ENCODE measurements at regions not wholly inside any gene's neighbourhood (a gene's known extent, or its start where the extent isn't known, plus 50 kb on each side); places are given as distances from the start of the nearest gene placed in this dataset.

DNA sequence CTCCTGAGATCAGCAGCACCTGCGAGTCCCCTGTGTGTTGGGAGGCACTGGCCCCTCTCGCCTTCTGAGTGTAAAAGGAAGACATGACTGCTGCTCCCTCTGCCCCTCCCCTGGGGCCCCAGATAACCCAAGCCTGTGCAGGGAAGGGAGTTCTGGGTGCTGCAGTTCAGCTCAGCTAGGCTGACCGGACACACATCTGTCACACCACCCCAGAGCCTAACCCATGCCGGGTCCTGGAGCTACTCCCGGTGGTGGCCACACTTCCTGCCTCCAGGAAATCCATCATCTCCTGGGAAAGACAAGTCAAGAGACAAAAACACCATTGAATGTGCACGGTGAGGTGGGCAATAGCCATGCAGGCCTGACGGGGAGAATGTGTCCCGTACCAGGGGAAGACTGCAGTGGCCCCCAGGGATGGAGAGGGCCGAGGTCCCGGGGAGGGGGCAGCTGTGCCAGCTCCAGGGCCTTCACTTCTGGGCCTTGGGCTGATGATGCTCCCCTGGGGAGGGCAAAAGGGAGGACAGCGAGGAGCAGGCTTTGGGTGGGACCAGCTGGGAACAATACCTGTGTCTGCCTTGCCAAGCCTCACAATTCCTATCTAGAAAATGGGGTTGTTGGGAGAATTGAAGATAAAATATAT lies 210.6 kb downstream of the TFCP2L1 start:
- no peak for TF ChIP-seq EP300 (IDR thresholded peaks at IDR 0.05)
- TF ChIP-seq POLR2A (IDR thresholded peaks at IDR 0.05): no peak
- TF ChIP-seq, protein P1, sequence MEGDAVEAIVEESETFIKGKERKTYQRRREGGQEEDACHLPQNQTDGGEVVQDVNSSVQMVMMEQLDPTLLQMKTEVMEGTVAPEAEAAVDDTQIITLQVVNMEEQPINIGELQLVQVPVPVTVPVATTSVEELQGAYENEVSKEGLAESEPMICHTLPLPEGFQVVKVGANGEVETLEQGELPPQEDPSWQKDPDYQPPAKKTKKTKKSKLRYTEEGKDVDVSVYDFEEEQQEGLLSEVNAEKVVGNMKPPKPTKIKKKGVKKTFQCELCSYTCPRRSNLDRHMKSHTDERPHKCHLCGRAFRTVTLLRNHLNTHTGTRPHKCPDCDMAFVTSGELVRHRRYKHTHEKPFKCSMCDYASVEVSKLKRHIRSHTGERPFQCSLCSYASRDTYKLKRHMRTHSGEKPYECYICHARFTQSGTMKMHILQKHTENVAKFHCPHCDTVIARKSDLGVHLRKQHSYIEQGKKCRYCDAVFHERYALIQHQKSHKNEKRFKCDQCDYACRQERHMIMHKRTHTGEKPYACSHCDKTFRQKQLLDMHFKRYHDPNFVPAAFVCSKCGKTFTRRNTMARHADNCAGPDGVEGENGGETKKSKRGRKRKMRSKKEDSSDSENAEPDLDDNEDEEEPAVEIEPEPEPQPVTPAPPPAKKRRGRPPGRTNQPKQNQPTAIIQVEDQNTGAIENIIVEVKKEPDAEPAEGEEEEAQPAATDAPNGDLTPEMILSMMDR (IDR thresholded peaks at IDR 0.05): no peak
- TF ChIP-seq POLR2AphosphoS5 (IDR thresholded peaks at IDR 0.05): no peak
- Histone ChIP-seq H3K4me1 (peaks cover 0 to 13% (median 0%) of the 10 kb centered on the region in 4 donors), H3K4me3 (no peak overlapping the region), H3K27me3 (no peaks in the 10 kb centered on the region), H3K36me3 (no peaks in the 10 kb centered on the region), H3K9me3 (no peaks in the 10 kb centered on the region), H3K27ac (no peak overlapping the region)
- 38 to 66% methylated on average over 8 to 11 of the region's 11 CpGs for WGBS, 2 donors
- ATAC-seq (ENCODE audit: low FRiP score in 2 of 2): no peak
- DNase-seq: no peak

DNA sequence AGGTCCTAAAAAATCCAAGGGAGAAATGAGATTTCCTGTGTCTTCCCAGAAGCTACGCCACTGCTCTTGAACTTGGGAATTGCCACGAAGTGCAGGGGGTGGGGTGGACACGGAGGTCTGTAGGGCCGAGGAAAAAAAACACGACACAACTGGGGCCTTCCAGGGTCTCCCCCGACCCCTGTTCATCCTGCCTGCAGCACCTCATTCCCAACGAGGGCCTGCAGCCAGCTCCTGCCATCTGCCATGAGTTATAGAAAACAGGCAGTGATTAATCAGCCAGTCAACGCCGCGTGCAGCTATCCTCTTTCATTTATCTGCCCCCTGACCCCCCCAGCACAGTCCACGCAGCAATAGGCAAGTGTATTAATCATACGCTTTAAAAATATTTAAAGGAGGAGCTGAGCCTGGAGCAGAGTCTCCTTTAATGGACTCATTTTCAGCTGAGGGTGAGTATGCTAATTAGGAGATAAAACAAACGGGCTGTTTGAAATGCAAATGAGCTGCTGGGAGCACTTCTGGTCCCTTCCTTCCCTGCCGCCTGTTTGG lies 209.9 kb downstream of the TFCP2L1 start:
- DNase-seq (no peak), ATAC-seq (ENCODE audit: low FRiP score in 2 of 2) (peak in 1 of 2 donors; percentile 5)
- Histone ChIP-seq H3K9me3 (no peaks in the 10 kb centered on the region), H3K36me3 (no peaks in the 10 kb centered on the region), H3K27ac (no peak overlapping the region), H3K4me1 (peaks cover 0 to 13% (median 0%) of the 10 kb centered on the region in 4 donors), H3K27me3 (no peaks in the 10 kb centered on the region), H3K4me3 (no peak overlapping the region)
- TF ChIP-seq POLR2A (IDR thresholded peaks at IDR 0.05) (peak in 1 of 4 donors; percentile 24), EP300 (IDR thresholded peaks at IDR 0.05) (no peak), POLR2AphosphoS5 (IDR thresholded peaks at IDR 0.05) (peak in 1 of 2 donors; percentile 24)
- TF ChIP-seq, protein P1 (IDR thresholded peaks at IDR 0.05): no peak
- WGBS, 2 donors: 5 to 10% methylated on average over 14 of the region's 14 CpGs

DNA sequence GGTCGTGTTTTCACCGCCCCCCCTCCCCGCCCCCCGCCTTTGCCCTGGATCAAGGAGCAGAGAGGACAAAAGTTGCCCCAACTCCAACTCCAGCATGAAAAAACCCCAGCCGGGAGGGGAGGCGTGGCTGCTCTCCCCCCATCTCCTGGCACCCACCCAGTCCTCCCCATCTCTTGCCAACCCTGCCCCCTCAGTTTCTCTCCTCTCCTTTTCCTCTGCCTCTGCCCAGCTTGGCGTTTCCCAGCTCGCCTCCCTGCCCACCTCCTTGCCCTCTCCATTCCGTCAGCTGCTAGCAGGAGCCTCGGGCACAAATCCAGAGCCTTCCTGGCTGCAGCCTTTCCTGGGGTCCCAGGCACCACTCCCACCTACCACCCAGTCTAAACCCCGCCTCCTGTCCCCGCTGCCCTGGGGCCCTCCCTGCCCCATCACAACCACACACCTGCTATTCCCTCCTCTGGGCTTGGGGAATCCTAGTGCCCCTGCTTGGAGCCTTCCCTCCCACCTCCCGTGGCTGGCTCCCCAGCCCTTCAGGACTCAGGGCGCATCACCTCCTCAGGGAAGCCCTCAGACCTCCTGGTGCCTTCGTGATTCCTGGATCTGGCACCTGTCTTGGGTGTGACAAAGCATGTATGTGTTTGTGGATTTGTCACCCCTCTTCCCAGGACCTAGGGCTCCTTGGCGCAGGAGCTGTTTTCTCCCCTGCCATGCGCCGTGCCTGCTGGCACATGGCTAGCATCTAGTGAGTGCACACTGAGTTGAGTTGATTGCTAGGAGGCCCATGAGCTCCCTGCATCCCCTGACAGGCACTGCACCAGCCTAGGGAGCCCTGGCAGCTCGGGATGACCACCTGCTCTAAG lies 209.1 kb downstream of the TFCP2L1 start:
- no peaks in the 10 kb centered on the region for H3K9me3 ChIP-seq
- ATAC-seq (ENCODE audit: low FRiP score in 2 of 2) (no peak), DNase-seq (no peak)
- no peak overlapping the region for H3K4me3 ChIP-seq
- no peaks in the 10 kb centered on the region for H3K27me3 ChIP-seq
- no peaks in the 10 kb centered on the region for H3K36me3 ChIP-seq
- TF ChIP-seq POLR2AphosphoS5 (IDR thresholded peaks at IDR 0.05) (no peak), POLR2A (IDR thresholded peaks at IDR 0.05) (no peak), EP300 (IDR thresholded peaks at IDR 0.05) (no peak)
- TF ChIP-seq, protein P1 (IDR thresholded peaks at IDR 0.05): no peak
- peaks cover 0 to 12% (median 0%) of the 10 kb centered on the region in 4 donors for H3K4me1 ChIP-seq
- no peak overlapping the region for H3K27ac ChIP-seq
- WGBS, 2 donors: 15% methylated on average over 16 to 19 of the region's 19 CpGs

DNA sequence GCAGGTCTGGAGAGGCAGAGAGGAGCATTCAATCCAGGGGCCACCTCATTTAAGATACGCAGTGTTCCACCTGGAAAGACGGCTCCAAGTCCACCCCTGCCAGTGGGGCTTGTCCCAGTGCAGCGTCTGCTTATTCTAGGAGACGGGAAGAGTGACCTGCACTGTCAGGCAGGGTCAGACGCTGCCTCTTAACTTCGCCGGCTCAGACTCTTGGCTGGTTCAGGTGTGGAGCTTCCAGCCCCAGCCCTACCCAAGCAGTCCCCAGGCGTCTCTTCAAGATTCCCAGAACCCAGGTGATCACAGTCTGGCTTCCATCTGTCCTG lies 208.5 kb downstream of the TFCP2L1 start:
- H3K27ac ChIP-seq: no peak overlapping the region
- no peaks in the 10 kb centered on the region for H3K27me3 ChIP-seq
- WGBS, 2 donors: 29 to 41% methylated on average over 3 to 6 of the region's 8 CpGs
- TF ChIP-seq, protein P1 (IDR thresholded peaks at IDR 0.05): no peak
- TF ChIP-seq EP300 (IDR thresholded peaks at IDR 0.05) (no peak), POLR2AphosphoS5 (IDR thresholded peaks at IDR 0.05) (no peak), POLR2A (IDR thresholded peaks at IDR 0.05) (no peak)
- DNase-seq (no peak), ATAC-seq (ENCODE audit: low FRiP score in 2 of 2) (no peak)
- peaks cover 0 to 8% (median 0%) of the 10 kb centered on the region in 4 donors for H3K4me1 ChIP-seq
- no peak overlapping the region for H3K4me3 ChIP-seq
- H3K36me3 ChIP-seq: no peaks in the 10 kb centered on the region
- no peaks in the 10 kb centered on the region for H3K9me3 ChIP-seq

Data from upper lobe of left lung (tissue), 6 donors.